Stimulated activated CD8-positive, alpha-beta memory T cell treated with anti-CD3 and anti-CD28 coated beads, Interleukin-4, amount 100 ng/mL, for 48 hours (primary cell): ENCODE measurements at regions not wholly inside any gene's neighbourhood (a gene's known extent, or its start where the extent isn't known, plus 50 kb on each side); places are given as distances from the start of the nearest gene placed in this dataset.

Experiments used
- DNase-seq: peaks from one replicate; pipeline ENCODE4 v3.0.0-alpha.2; 2020

GRCh38 chr15:31245756-31246155 lies 80.9 kb upstream of the KLF13 start:
- no peak for DNase-seq

GRCh38 chr15:31247404-31247803 lies 79.2 kb upstream of the KLF13 start:
- DNase-seq, result no peak

- no peak for DNase-seq
Observed at GRCh38 chr15:31248263-31248662, 78.4 kb upstream of the KLF13 start.

GRCh38 chr15:31248951-31249350 lies 77.7 kb upstream of the KLF13 start:
- DNase-seq, result no peak

- DNase-seq, result no peak
Observed at GRCh38 chr15:31250033-31250432, 76.6 kb upstream of the KLF13 start.

- no peak for DNase-seq
Observed at GRCh38 chr15:31251165-31251564, 75.5 kb upstream of the KLF13 start.

- no peak for DNase-seq
Observed at GRCh38 chr15:31252171-31252785, 74.4 kb upstream of the KLF13 start.

GRCh38 chr15:31254431-31255175 lies 72.0 kb upstream of the KLF13 start:
- no peak for DNase-seq

GRCh38 chr15:31255176-31255510 lies 71.5 kb upstream of the KLF13 start:
- DNase-seq, result no peak

GRCh38 chr15:31255732-31256377 lies 70.8 kb upstream of the KLF13 start:
- no peak for DNase-seq

GRCh38 chr15:31256378-31257265 lies 70.0 kb upstream of the KLF13 start:
- no peak for DNase-seq

- no peak for DNase-seq
Observed at GRCh38 chr15:31257286-31257685, 69.3 kb upstream of the KLF13 start.

GRCh38 chr15:31258260-31258659 lies 68.4 kb upstream of the KLF13 start:
- DNase-seq, result no peak

GRCh38 chr15:31259562-31260252 lies 66.9 kb upstream of the KLF13 start:
- no peak for DNase-seq

GRCh38 chr15:31260646-31261265 lies 65.9 kb upstream of the KLF13 start:
- DNase-seq, result no peak

- DNase-seq, result peak; percentile 19
Observed at GRCh38 chr15:31261266-31262142, 65.1 kb upstream of the KLF13 start.

GRCh38 chr15:31262143-31262530 lies 64.5 kb upstream of the KLF13 start:
- peak; percentile 22 for DNase-seq

- DNase-seq, result peak; percentile 25
Observed at GRCh38 chr15:31262901-31263671, 63.5 kb upstream of the KLF13 start.

GRCh38 chr15:31263751-31264558 lies 62.7 kb upstream of the KLF13 start:
- DNase-seq, result peak; percentile 82
